IMR-90 (cell line): ENCODE measurements at regions not wholly inside any gene's neighbourhood (a gene's known extent, or its start where the extent isn't known, plus 50 kb on each side); places are given as distances from the start of the nearest gene placed in this dataset.

Experiments used
- ATAC-seq: fragments of 200-7000 bp; cut with Tn5 transposase; 2 replicates; pipeline ENCODE4 v1.9.1; 2020; ENCODE audit warnings: low read depth, mild to moderate bottlenecking, moderate library complexity
- BruUV-seq: library from RNA; stranded (reverse); fragments of 400-500 nt; replicated peaks from 2 replicates; lab custom pipeline; 2021; lab: Mats Ljungman, UMichigan
- CTCF ChIA-PET: fragments of 300-600 bp; formaldehyde crosslinking; extraction: SDS; loops from one replicate; lab custom pipeline; 2021; ENCODE audit warnings: antibody characterized with exemption; lab: Yijun Ruan, JAX
- POLR2A ChIA-PET: fragments of 300-600 bp; sonication (Branson Sonifier 250); formaldehyde crosslinking; loops from one replicate; lab custom pipeline; 2022; ENCODE audit warnings: antibody characterized with exemption; ENCODE audit not compliant: unreplicated experiment; lab: Charles Lee
- DNase-seq: peaks from one replicate; pipeline ENCODE4 v3.0.0; 2013
- H2AFZ ChIP-seq: replicated peaks from 2 replicates; pipeline ENCODE3; 2013; ENCODE audit warnings: low read length, mild to moderate bottlenecking; ENCODE audit not compliant: poor library complexity
- H2AK5ac ChIP-seq: 2 replicates; pipeline ENCODE4 v1.6.1; 2013; ENCODE audit warnings: low read depth, low read length, inconsistent platforms
- H2AK9ac ChIP-seq: replicated peaks from 2 replicates; pipeline ENCODE3; 2013; ENCODE audit warnings: mild to moderate bottlenecking, low read depth, low read length, moderate library complexity; ENCODE audit not compliant: poor library complexity
- H2BK120ac ChIP-seq: 2 replicates; pipeline ENCODE4 v1.6.1; 2013; ENCODE audit warnings: low read depth, low read length, inconsistent platforms
- H2BK15ac ChIP-seq: 3 replicates; pipeline ENCODE4 v1.6.1; 2013; ENCODE audit warnings: low read depth, low read length, inconsistent platforms
- H2BK20ac ChIP-seq: 2 replicates; pipeline ENCODE4 v1.6.1; 2013; ENCODE audit warnings: low read depth, mild to moderate bottlenecking, inconsistent platforms, low read length, moderate library complexity
- H2BK5ac ChIP-seq: 2 replicates; pipeline ENCODE4 v1.6.1; 2013; ENCODE audit warnings: mild to moderate bottlenecking, low read depth, low read length, inconsistent platforms; ENCODE audit not compliant: poor library complexity, severe bottlenecking
- H3K14ac ChIP-seq: replicated peaks from 2 replicates; pipeline ENCODE4 v1.6.1; 2013; ENCODE audit warnings: low read depth, low read length, inconsistent platforms
- H3K18ac ChIP-seq: 2 replicates; pipeline ENCODE4 v1.6.1; 2013; ENCODE audit warnings: low read depth, low read length, control low read depth
- H3K23ac ChIP-seq: 2 replicates; pipeline ENCODE4 v1.6.1; 2013; ENCODE audit warnings: low read depth, low read length, inconsistent platforms
- H3K27ac ChIP-seq: 2 replicates; pipeline ENCODE4 v1.5.1; 2013; ENCODE audit warnings: mild to moderate bottlenecking, control low read depth, low read length; ENCODE audit not compliant: insufficient read depth
- H3K27me3 ChIP-seq: 2 replicates; pipeline ENCODE4 v1.6.1; 2013; ENCODE audit warnings: low read length; ENCODE audit not compliant: control insufficient read depth, insufficient read depth
- H3K36me3 ChIP-seq: 2 replicates; pipeline ENCODE4 v1.6.1; 2013; ENCODE audit warnings: low read length, mixed read lengths; ENCODE audit not compliant: control insufficient read depth, insufficient read depth
- H3K4ac ChIP-seq: 2 replicates; pipeline ENCODE4 v1.6.1; 2013; ENCODE audit warnings: low read depth, low read length, inconsistent platforms
- H3K4me1 ChIP-seq: 2 replicates; pipeline ENCODE4 v1.6.1; 2013; ENCODE audit warnings: low read length, mixed read lengths; ENCODE audit not compliant: control insufficient read depth, insufficient read depth
- H3K4me2 ChIP-seq: 2 replicates; pipeline ENCODE4 v1.6.1; 2013; ENCODE audit warnings: low read depth, mild to moderate bottlenecking, control low read depth, low read length, moderate library complexity
- H3K4me3 ChIP-seq: 2 replicates; pipeline ENCODE4 v1.5.1; 2013; ENCODE audit warnings: low read depth, mild to moderate bottlenecking, control low read depth, low read length, moderate library complexity; ENCODE audit not compliant: insufficient read depth
- H3K56ac ChIP-seq: 2 replicates; pipeline ENCODE4 v1.6.1; 2013; ENCODE audit warnings: low read length, inconsistent platforms; ENCODE audit not compliant: insufficient read depth; ENCODE audit errors: extremely low read depth
- H3K79me1 ChIP-seq, 2 experiments: 2 replicates each; pipeline ENCODE4 v1.6.1; 2013; ENCODE audit warnings: low read length in 2 of 2, inconsistent platforms in 1 of 2, low read depth in 1 of 2
- H3K9ac ChIP-seq: 2 replicates; pipeline ENCODE4 v1.6.1; 2013; ENCODE audit warnings: low read depth, low read length, control low read depth
- H3K9me1 ChIP-seq: 2 replicates; pipeline ENCODE4 v1.6.1; 2013; ENCODE audit warnings: low read length, inconsistent platforms; ENCODE audit not compliant: insufficient read depth
- H3K9me3 ChIP-seq: 2 replicates; pipeline ENCODE4 v1.6.1; 2013; ENCODE audit warnings: low read length; ENCODE audit not compliant: control insufficient read depth, insufficient read depth
- H4K20me1 ChIP-seq: 2 replicates; pipeline ENCODE4 v1.6.1; 2013; ENCODE audit warnings: low read length, inconsistent platforms; ENCODE audit not compliant: insufficient read depth
- H4K5ac ChIP-seq: 2 replicates; pipeline ENCODE4 v1.6.1; 2013; ENCODE audit warnings: mild to moderate bottlenecking, low read depth, low read length, control low read depth
- H4K8ac ChIP-seq, 2 experiments: 2 replicates each; pipeline ENCODE4 v1.6.1; 2013; ENCODE audit warnings: low read depth in 2 of 2, low read length in 2 of 2, control low read depth in 1 of 2, inconsistent platforms in 1 of 2
- H4K91ac ChIP-seq: 2 replicates; pipeline ENCODE4 v1.6.1; 2013; ENCODE audit warnings: low read depth, low read length, inconsistent platforms; ENCODE audit not compliant: insufficient read depth
- CEBPB ChIP-seq: IDR thresholded peaks from 2 replicates; pipeline ENCODE4 v1.6.1; 2012; ENCODE audit warnings: low read depth, low read length, improper control_type of control experiment
- CHD1 ChIP-seq: IDR thresholded peaks from 2 replicates; pipeline ENCODE4 v1.6.1; 2012; ENCODE audit warnings: low read depth, low read length, improper control_type of control experiment
- FOS ChIP-seq: fragments of 150-350 bp; IDR thresholded peaks from 2 replicates; pipeline ENCODE4 v1.6.1; 2016; ENCODE audit warnings: low read depth, low read length
- MXI1 ChIP-seq: IDR thresholded peaks from 2 replicates; pipeline ENCODE4 v1.6.1; 2012; ENCODE audit warnings: low read depth, mild to moderate bottlenecking, low read length, moderate library complexity, borderline replicate concordance
- RAD21 ChIP-seq: IDR thresholded peaks from 2 replicates; pipeline ENCODE4 v1.6.1; 2012; ENCODE audit warnings: low read length, improper control_type of control experiment
- SMC3 ChIP-seq: fragments of 150-350 bp; IDR thresholded peaks from 2 replicates; pipeline ENCODE4 v1.6.1; 2016; ENCODE audit warnings: low read depth, mild to moderate bottlenecking, antibody characterized with exemption, low read length, moderate library complexity
- WGBS, 2 experiments: methylation state at CpG; one replicate each; pipeline versions ENCODE4 v1.1.5 to v1.1.7; 2013; ENCODE audit warnings: missing lambda C conversion rate in 2 of 2; ENCODE audit not compliant: insufficient read length in 1 of 2; ENCODE audit errors: extremely low coverage in 2 of 2; 5-methylcytosine and 5-hydroxymethylcytosine counted together
- dilution Hi-C: fragments of 300-500 bp; cut with HindIII; formaldehyde crosslinking; loops from one replicate; pipeline ENCODE4 v1.14.3; 2018; ENCODE audit warnings: low sequenced_read_pairs; ENCODE audit not compliant: unreplicated experiment
- in situ Hi-C: fragments of 300-500 bp; cut with MboI; formaldehyde crosslinking; loops from 3 replicates; pipeline ENCODE4 v1.14.3; 2019; ENCODE audit warnings: low sequenced_read_pairs, inconsistent platforms, mixed read lengths
- intact Hi-C: fragments of 100-400 bp; cut with micrococcal nuclease; formaldehyde crosslinking; loops from 2 replicates; pipeline ENCODE4 v1.10.0; 2022
- TF ChIP-seq, protein P1 (sequence below): conservative IDR thresholded peaks from 2 replicates; pipeline ENCODE4 v1.5.1; 2012; ENCODE audit warnings: mild to moderate bottlenecking, low read depth, low read length, improper control_type of control experiment

DNA sequence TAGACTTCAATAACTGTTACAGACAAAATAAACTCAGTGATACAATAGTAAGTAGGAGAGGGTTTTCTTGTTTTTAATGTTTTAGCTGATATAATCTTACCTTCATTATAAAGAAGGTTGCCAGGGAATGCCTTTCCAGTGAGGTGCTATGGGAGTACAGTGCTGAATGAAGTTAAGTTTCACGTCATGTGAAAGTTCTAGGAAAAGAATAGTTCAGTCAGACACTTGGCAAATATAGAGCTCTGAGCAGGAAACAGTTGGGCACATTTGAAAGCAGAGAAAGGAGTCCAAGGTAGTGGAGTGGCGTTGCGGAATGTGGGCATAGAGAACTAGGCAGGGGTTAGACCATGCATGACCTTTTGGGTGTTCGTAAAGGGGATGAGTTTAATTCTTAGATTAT, 88.6 kb upstream of the DCN start:
- CTCF ChIA-PET = no interaction called here
- Histone ChIP-seq H2AFZ (no peak overlapping the region), H3K4me2 (no peak overlapping the region), H3K27ac (no peak overlapping the region), H3K9me3 (no peaks in the 10 kb centered on the region), H3K18ac (peak overlapping the region; percentile 56; the same call in 1 of the 2 replicates), H3K23ac (no peak overlapping the region), H4K20me1 (no peaks in the 10 kb centered on the region), H3K56ac (no peak overlapping the region), H3K9ac (no peak overlapping the region), H2AK5ac (no peak overlapping the region), H4K91ac (no peak overlapping the region; the same call in 1 of the 2 replicates), H3K14ac (no peak overlapping the region), H3K4me3 (no peak overlapping the region), H3K27me3 (no peaks in the 10 kb centered on the region), H2BK20ac (no peak overlapping the region), H3K4ac (no peak overlapping the region), H3K9me1 (no peaks in the 10 kb centered on the region), H2BK5ac (no peak overlapping the region), H3K36me3 (no peaks in the 10 kb centered on the region), H4K5ac (no peak overlapping the region; the same call in 1 of the 2 replicates), H3K4me1 (peaks cover 10% of the 10 kb centered on the region), H2BK120ac (no peak overlapping the region), H4K8ac (no peak overlapping the region), H2BK15ac (no peak overlapping the region), H3K79me1 (no peaks in the 10 kb centered on the region), H2AK9ac (no peak overlapping the region)
- BruUV-seq = no TSS peak
- ATAC-seq (no peak), DNase-seq (no peak)
- no peak for TF ChIP-seq RAD21
- TF ChIP-seq, protein P1, sequence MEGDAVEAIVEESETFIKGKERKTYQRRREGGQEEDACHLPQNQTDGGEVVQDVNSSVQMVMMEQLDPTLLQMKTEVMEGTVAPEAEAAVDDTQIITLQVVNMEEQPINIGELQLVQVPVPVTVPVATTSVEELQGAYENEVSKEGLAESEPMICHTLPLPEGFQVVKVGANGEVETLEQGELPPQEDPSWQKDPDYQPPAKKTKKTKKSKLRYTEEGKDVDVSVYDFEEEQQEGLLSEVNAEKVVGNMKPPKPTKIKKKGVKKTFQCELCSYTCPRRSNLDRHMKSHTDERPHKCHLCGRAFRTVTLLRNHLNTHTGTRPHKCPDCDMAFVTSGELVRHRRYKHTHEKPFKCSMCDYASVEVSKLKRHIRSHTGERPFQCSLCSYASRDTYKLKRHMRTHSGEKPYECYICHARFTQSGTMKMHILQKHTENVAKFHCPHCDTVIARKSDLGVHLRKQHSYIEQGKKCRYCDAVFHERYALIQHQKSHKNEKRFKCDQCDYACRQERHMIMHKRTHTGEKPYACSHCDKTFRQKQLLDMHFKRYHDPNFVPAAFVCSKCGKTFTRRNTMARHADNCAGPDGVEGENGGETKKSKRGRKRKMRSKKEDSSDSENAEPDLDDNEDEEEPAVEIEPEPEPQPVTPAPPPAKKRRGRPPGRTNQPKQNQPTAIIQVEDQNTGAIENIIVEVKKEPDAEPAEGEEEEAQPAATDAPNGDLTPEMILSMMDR = no peak
- TF ChIP-seq CEBPB = no peak
- no peak for TF ChIP-seq FOS
- no peak for TF ChIP-seq CHD1
- no peak for TF ChIP-seq MXI1
- TF ChIP-seq SMC3 = no peak
- intact Hi-C loops = no loop called here
- dilution Hi-C loops = no loop called here
- 96% methylated on average over 4 of the region's 4 CpGs; no CpG with 5 or more reads in 1 of the 2 experiments for WGBS, 2 experiments
- POLR2A ChIA-PET = no interaction called here
- in situ Hi-C loops = no loop called here
